Tibial artery (tissue), 4 donors: ENCODE measurements at regions not wholly inside any gene's neighbourhood (a gene's known extent, or its start where the extent isn't known, plus 50 kb on each side); places are given as distances from the start of the nearest gene placed in this dataset.

Experiments
- DNase-seq, 2 donors: peaks; one replicate each; pipeline ENCODE4 v3.0.0-alpha.2; 2019
- H3K27ac ChIP-seq, 2 donors: fragments of 200-600 bp; sonication (generic) in 1 of 2; 1 replicate in 1 of 2; 2 replicates in 1 of 2; pipeline ENCODE4 v1.5.1; 2018 to 2019; ENCODE audit warnings: mild to moderate bottlenecking in 1 of 2
- H3K27me3 ChIP-seq, 2 donors: fragments of 200-600 bp; sonication (generic) in 1 of 2; one replicate each; pipeline versions ENCODE4 v1.5.1 to v1.6.0; 2016 to 2019
- H3K36me3 ChIP-seq, 3 donors: fragments of 200-600 bp; sonication (generic) in 2 of 3; one replicate each; pipeline ENCODE4 v1.5.1; 2016 to 2019; ENCODE audit warnings: mild to moderate bottlenecking in 2 of 3
- H3K4me1 ChIP-seq, 4 donors: fragments of 200-600 bp; sonication (generic) in 2 of 4; 1 replicate in 3 of 4; 2 replicates in 1 of 4; pipeline ENCODE4 v1.5.1; 2016 to 2019
- H3K4me3 ChIP-seq, 2 donors: fragments of 200-600 bp; sonication (generic) in 1 of 2; 1 replicate in 1 of 2; 2 replicates in 1 of 2; pipeline ENCODE4 v1.5.1; 2018 to 2019; ENCODE audit warnings: mild to moderate bottlenecking in 2 of 2
- H3K9me3 ChIP-seq, 3 donors: fragments of 200-600 bp; sonication (generic) in 1 of 3; one replicate each; pipeline ENCODE4 v1.5.1; 2016 to 2019
- CTCF ChIP-seq, 2 experiments: fragments of 200-600 bp in 1 of 2; fragments of 450-650 bp in 1 of 2; IDR thresholded peaks; one replicate each; pipeline ENCODE4 v1.5.1; 2017 to 2019; ENCODE audit warnings: antibody characterized with exemption in 2 of 2, mild to moderate bottlenecking in 1 of 2, moderate library complexity in 1 of 2
- intact Hi-C: fragments of 100-400 bp; cut with DNase I; formaldehyde crosslinking; loops from one replicate; pipeline ENCODE4 v1.15.0; 2023; ENCODE audit warnings: low total_unique reads

GRCh38 chr4:140267576-140267975 lies 105.9 kb upstream of the SCOC start:
- H3K27ac ChIP-seq, result no peak overlapping the region
- H3K4me3 ChIP-seq, result no peak overlapping the region
- intact Hi-C loops, result no loop called here
- no peaks in the 10 kb centered on the region for H3K27me3 ChIP-seq
- DNase-seq, result no peak
- no peaks in the 10 kb centered on the region for H3K4me1 ChIP-seq
- no peak for TF ChIP-seq CTCF (IDR thresholded peaks at IDR 0.05)
- H3K36me3 ChIP-seq, result no peaks in the 10 kb centered on the region
- no peaks in the 10 kb centered on the region for H3K9me3 ChIP-seq

- DNase-seq, result no peak
- no peaks in the 10 kb centered on the region for H3K9me3 ChIP-seq
- no peak overlapping the region for H3K27ac ChIP-seq
- no peak for TF ChIP-seq CTCF (IDR thresholded peaks at IDR 0.05)
- intact Hi-C loops, result no loop called here
- no peak overlapping the region for H3K4me3 ChIP-seq
- H3K27me3 ChIP-seq, result no peaks in the 10 kb centered on the region
- no peaks in the 10 kb centered on the region for H3K36me3 ChIP-seq
- no peaks in the 10 kb centered on the region for H3K4me1 ChIP-seq
Measured at GRCh38 chr4:140266958-140267568, 106.4 kb upstream of the SCOC start.

GRCh38 chr4:140260227-140260626 lies 106.2 kb upstream of the MAML3 start:
- Histone ChIP-seq H3K9me3 (no peaks in the 10 kb centered on the region), H3K36me3 (no peaks in the 10 kb centered on the region), H3K4me3 (no peak overlapping the region), H3K4me1 (peaks cover 0 to 8% (median 2%) of the 10 kb centered on the region in 4 donors), H3K27ac (no peak overlapping the region), H3K27me3 (no peaks in the 10 kb centered on the region)
- no peak for TF ChIP-seq CTCF (IDR thresholded peaks at IDR 0.05)
- DNase-seq, result no peak
- intact Hi-C loops, result no loop called here

- no peak for DNase-seq
- intact Hi-C loops, result loop anchor here (10.0 kb wide), 3 partner anchors 66 to 604 kb away; no protein-coding TSS in a partner anchor
Measured at GRCh38 chr4:140258476-140258875, 104.5 kb upstream of the MAML3 start.

GRCh38 chr4:140257461-140258305 lies 103.7 kb upstream of the MAML3 start:
- H3K27me3 ChIP-seq, result no peaks in the 10 kb centered on the region
- H3K4me3 ChIP-seq, result no peak overlapping the region
- no peaks in the 10 kb centered on the region for H3K36me3 ChIP-seq
- no peak overlapping the region for H3K27ac ChIP-seq
- no peak for DNase-seq
- peaks cover 0 to 15% (median 5%) of the 10 kb centered on the region in 4 donors for H3K4me1 ChIP-seq
- H3K9me3 ChIP-seq, result no peaks in the 10 kb centered on the region
- intact Hi-C loops, result loop anchor here (10.0 kb wide), 3 partner anchors 67 to 603 kb away; no protein-coding TSS in a partner anchor
- TF ChIP-seq CTCF (IDR thresholded peaks at IDR 0.05), result no peak

More at GRCh38 chr4:140258476-140258875, 104.5 kb upstream of the MAML3 start:
- no peaks in the 10 kb centered on the region for H3K9me3 ChIP-seq
- H3K4me1 ChIP-seq, result peaks cover 0 to 11% (median 4%) of the 10 kb centered on the region in 4 donors
- H3K36me3 ChIP-seq, result no peaks in the 10 kb centered on the region
- no peaks in the 10 kb centered on the region for H3K27me3 ChIP-seq
- H3K4me3 ChIP-seq, result no peak overlapping the region
- TF ChIP-seq CTCF (IDR thresholded peaks at IDR 0.05), result no peak
- H3K27ac ChIP-seq, result no peak overlapping the region
